IPS-NIHi11 (cell line): ENCODE measurements at regions not wholly inside any gene's neighbourhood (a gene's known extent, or its start where the extent isn't known, plus 50 kb on each side); places are given as distances from the start of the nearest gene placed in this dataset.

ENCODE experiments used
- DNase-seq: peaks from one replicate; pipeline ENCODE4 v3.0.0; 2012; ENCODE audit warnings: mixed read lengths, low spot score

DNA sequence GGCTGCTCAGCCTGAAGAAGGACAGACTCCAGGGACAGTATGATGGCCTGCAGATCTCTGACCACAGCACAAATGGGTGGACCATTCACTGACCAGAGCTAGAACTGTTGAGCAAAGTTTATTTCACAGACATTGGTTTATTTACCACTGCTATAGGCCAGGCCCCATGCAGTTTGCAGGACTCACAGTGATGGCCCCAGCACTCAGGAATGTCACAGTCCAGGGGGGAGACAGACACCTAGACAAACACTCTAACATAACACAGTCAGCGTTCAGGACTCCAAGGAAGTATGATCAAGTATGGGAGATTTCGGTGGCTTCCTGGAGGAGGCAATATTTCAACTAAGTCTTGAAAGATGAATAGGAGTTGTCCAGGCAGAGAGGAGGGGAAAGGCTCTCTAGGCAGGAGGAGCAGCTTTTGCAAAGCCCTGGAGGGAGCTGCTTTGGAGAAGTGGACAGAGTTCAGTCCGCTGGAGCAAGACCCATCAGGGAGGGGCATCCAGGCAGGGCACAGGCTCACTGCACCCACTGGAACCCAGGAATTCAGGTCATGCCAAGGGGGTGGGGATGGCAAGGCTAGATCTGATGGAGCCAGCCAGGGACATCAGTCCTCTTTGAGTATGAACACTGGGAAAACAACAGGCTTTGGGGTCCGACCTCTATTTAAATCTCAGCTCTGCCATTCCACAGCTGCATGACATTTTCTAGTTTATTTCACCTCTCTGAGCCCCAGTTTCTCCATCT, 454.3 kb downstream of the MATN1 start:
- DNase-seq, result no peak

DNA sequence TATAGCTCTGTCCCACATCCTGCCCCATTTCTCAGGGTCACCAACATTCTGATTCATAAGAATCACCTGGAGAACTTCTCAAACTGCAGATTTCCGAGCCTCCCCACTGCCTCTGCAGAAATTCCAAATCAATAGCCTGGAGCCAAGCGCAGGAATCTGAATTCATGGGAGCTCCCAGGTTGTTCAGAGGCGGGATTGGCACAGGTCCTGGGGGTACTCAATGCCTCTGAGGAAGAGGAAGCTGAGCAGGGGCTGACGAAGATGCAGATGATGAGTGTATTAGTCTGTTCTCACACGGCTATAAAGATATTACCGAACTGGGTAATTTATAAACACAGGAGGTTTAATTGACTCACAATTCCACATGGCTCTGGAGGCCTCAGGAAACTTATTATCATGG, 455.5 kb downstream of the MATN1 start:
- DNase-seq, result no peak

- DNase-seq, result no peak
Measured at GRCh38 chr1:30267046-30267445, 456.3 kb downstream of the MATN1 start.

DNA sequence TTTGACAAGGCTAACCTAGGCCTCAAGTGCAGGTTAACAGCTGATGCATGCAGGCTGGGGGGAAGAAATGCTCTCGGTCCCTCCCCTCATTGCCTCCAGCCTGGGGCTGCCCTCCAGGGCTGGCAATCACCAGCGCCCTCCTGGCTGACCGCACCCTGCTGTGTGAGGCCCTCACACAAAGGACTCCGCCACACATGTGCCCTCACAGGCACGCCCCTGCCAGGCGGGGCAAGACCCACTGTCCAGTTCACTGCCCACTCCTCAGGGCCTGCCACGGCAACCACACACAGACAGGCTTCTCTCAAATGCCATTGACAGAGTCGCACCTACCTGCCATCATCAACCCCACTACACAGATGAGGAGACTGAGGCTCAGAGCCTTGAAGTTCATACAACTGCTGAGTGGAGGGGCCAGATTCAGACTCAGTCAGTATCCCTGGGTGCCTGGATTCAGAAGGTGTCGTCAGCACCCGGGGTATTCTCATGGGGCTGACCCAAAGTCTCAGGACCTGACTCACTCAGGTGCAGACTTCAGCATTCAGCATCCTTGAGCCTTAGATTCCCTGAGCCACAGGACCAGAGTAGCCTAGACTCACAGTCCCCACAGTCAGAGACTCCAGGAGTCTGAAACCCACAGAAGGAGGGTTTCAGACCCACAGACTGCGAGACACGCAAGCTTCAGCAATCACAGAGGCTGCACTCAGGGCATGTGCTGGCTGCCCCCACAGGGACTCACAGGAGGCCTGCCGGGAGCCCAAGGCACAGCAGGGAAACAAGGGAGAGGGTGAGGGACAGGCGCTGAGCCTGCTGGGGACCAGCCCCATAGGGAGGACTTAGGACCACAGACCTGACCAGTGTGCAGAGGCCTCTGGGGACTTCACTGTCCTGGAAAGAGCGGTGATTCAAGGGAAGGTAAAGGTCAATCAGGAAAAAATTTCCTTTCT, 458.0 kb downstream of the MATN1 start:
- DNase-seq, result no peak

DNA sequence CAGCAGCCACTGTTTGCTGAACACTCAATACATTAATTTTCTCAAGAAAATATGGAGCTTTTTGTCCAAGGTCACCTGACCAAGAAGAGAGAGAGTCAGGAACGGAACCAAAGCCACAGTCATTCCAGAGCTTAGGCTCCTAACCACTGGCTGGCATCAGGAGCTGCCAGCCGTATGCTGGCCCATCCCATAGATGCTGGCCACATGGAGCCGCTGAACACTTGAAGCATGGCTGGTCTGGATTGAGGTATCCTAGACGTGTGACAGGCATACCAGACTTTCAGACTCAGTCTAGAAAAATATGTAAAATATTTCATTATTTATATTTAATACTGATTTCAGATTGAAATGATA, 458.7 kb downstream of the MATN1 start:
- DNase-seq, result no peak

DNA sequence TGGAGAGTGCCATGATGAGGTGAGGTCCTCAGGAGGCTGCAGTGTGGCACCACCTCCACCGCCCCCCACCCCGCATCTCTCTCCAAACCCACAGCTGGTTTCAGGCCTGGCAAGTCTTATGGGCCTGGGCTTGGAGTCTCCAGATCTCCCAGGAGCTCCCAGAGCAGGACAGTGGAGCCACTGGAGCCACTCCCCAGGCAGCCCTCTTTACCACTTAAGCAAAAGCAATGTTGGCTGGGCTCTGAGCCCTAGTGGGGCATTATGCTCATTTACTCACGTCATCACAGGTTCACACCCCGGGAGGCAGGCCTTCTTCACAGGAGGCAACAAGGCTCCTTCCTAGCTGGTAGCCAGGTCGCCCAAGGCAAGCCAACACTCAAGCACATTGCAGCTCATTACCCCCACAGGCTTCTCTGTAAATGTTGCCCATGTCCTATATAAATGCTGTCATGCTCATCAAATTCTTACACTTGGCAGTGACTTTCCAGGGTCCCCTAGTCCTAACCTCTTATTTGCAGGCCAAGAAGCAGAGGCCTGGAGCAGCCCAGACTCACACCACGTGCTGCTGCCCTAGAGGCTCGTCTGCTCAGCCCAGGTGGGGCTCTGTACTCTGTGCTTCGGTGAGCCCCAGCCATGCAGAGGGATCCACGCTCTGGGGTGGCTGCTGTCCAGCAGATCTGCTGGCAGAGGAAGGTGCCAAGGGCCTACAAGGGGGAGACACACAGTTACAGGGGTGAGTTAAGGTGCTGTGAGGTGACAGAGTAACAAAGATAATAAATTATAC, 459.3 kb downstream of the MATN1 start:
- DNase-seq, result no peak

- no peak for DNase-seq
Measured at GRCh38 chr1:30263405-30263804, 460.0 kb downstream of the MATN1 start.

- DNase-seq, result no peak
Measured at GRCh38 chr1:30262158-30262557, 461.2 kb downstream of the MATN1 start.

DNA sequence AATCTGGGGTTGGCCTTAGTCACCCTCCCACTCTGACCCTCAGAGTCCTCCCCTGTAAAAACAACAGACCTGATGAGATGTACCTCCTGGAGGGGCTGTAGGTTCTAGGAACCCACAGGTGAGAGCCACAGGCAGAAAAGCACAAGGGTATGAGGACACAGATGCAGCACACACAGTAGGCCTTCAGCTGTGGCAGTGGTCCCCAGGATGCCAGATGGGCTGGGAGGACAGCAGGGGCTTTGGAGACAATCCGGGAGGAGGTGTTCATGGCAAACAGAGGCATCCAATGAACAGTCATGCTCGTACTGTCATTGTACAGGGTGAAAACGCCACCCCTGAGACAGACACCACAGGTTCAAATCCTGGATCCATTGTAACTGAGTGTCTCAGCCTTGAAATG, 463.1 kb downstream of the MATN1 start:
- DNase-seq, result no peak

- DNase-seq, result no peak
Measured at GRCh38 chr1:30259631-30260030, 463.8 kb downstream of the MATN1 start.

DNA sequence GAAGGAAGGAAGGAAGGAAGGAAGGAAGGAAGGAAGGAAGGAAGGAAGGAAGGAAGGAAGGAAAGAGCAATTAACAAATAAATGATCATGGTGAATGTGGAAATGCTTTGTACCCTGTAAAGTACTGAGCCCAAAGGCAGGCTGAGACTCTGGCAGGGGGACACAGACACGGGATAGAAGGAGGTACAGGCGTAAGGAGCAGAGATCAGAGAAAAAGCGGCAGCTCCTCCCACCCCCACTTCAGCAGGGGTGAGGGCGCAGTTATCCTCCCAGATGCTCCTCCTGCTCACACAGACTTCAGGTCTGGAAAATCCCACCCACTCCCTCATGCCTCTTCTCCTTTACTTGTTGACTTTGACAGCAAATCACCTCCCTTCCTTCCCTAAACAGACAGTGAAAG, 464.5 kb downstream of the MATN1 start:
- no peak for DNase-seq

DNA sequence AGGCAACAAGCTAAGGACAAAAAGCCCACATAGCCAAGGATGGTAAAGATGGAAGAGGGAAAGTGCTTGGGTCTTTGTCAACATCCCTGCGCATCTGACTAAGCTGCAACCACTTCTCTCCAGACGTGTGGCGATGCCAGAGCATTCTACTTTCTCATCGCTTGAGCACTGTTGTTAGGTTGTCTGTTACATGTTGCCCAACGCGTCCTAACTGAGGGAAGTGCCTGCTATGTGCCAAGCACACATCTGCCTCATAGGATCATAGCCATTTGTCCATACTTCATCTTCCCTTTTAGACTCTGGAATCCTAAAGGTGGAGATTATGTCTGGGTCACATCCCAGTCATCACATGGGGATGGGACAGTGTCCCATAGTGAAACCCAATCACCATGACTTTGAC, 464.9 kb downstream of the MATN1 start:
- no peak for DNase-seq

GRCh38 chr1:30257742-30258380, 465.5 kb downstream of the MATN1 start:
- no peak for DNase-seq

GRCh38 chr1:30257322-30257721, 466.1 kb downstream of the MATN1 start:
- DNase-seq, result no peak

DNA sequence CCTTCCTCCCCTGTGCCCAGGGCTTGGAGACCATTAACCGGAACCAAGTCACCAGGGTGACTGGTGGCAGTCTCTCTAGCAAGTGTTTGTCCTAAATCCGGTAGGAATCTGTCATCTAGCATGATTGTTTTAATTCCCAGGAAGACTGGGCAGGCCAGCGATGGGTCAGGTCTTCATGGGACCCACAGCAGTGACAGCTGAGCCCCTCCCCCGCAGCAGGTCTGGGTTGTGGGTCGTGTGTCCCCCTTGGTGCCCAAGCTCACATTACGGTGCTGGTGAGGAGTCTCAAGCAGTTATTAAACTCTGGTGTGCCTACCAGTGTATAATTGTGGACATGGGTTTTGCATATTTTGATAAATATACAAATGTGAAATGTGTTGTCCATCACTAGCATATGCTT, 466.5 kb downstream of the MATN1 start:
- DNase-seq, result no peak

- DNase-seq, result no peak
Measured at GRCh38 chr1:30255111-30255724, 468.2 kb downstream of the MATN1 start.

GRCh38 chr1:30253807-30254440, 469.5 kb downstream of the MATN1 start:
- peak; percentile 35 for DNase-seq

GRCh38 chr1:30253361-30253760, 470.0 kb downstream of the MATN1 start:
- no peak for DNase-seq

GRCh38 chr1:30250984-30251850, 472.2 kb downstream of the MATN1 start:
- DNase-seq, result no peak

- no peak for DNase-seq
Measured at GRCh38 chr1:30250338-30250983, 472.9 kb downstream of the MATN1 start.
